Transverse colon (tissue), 4 donors: ENCODE measurements at regions not wholly inside any gene's neighbourhood (a gene's known extent, or its start where the extent isn't known, plus 50 kb on each side); places are given as distances from the start of the nearest gene placed in this dataset.

Experiments
- DNase-seq: peaks from one replicate; pipeline ENCODE4 v3.0.0-alpha.2; 2019
- H3K27ac ChIP-seq, 4 donors: fragments of 200-600 bp; sonication (generic); 2 replicates each; pipeline ENCODE4 v1.5.1; 2016 to 2018; ENCODE audit warnings: inconsistent platforms in 4 of 4
- H3K27me3 ChIP-seq: fragments of 200-600 bp; sonication (generic); 2 replicates; pipeline ENCODE4 v1.5.1; 2017; ENCODE audit warnings: inconsistent platforms
- H3K36me3 ChIP-seq, 4 donors: fragments of 200-600 bp; sonication (generic); 2 replicates each; pipeline ENCODE4 v1.5.1; 2017 to 2019; ENCODE audit warnings: inconsistent platforms in 4 of 4
- H3K4me1 ChIP-seq, 4 donors: fragments of 200-600 bp; sonication (generic); 2 replicates each; pipeline ENCODE4 v1.5.1; 2017 to 2020; ENCODE audit warnings: inconsistent platforms in 4 of 4
- H3K4me3 ChIP-seq, 4 donors: fragments of 200-600 bp; sonication (generic); 1 replicate in 1 of 4; 2 replicates in 3 of 4; pipeline versions ENCODE4 v1.5.1 to v1.6.1; 2017 to 2019; ENCODE audit warnings: inconsistent platforms in 4 of 4
- H3K9me3 ChIP-seq, 2 donors: fragments of 200-600 bp; sonication (generic); 2 replicates each; pipeline ENCODE4 v1.5.1; 2017 to 2019; ENCODE audit warnings: inconsistent platforms in 2 of 2
- CTCF ChIP-seq, 5 experiments: fragments of 200-600 bp in 3 of 5; fragments of 450-650 bp in 2 of 5; sonication (generic) in 3 of 5; IDR thresholded peaks; 1 replicate in 2 of 5; 2 replicates in 3 of 5; pipeline ENCODE4 v1.5.1; 2016 to 2017; ENCODE audit warnings: antibody characterized with exemption in 5 of 5, inconsistent platforms in 3 of 5, mild to moderate bottlenecking in 2 of 5, moderate library complexity in 1 of 5
- EP300 ChIP-seq: sonication (generic); formaldehyde crosslinking; IDR thresholded peaks from one replicate; pipeline ENCODE4 v1.6.1; 2017; ENCODE audit warnings: antibody characterized with exemption, low read depth
- POLR2A ChIP-seq: fragments of 450-650 bp; IDR thresholded peaks from one replicate; pipeline ENCODE4 v1.6.1; 2016; ENCODE audit warnings: antibody characterized with exemption, mild to moderate bottlenecking, moderate library complexity
- POLR2AphosphoS5 ChIP-seq, 3 donors: sonication (generic); formaldehyde crosslinking; IDR thresholded peaks; one replicate each; pipeline ENCODE4 v1.6.1; 2016; ENCODE audit warnings: antibody characterized with exemption in 3 of 3
- WGBS, 2 donors: methylation state at CpG; one replicate each; pipeline ENCODE4 v1.1.5; 2018; ENCODE audit warnings: low coverage in 1 of 2; 5-methylcytosine and 5-hydroxymethylcytosine counted together
- in situ Hi-C, 4 donors: fragments of 200-750 bp; cut with MboI; loops; one replicate each; pipeline versions ENCODE4 v1.15.0 to v1.15.1; 2017; ENCODE audit warnings: low sequenced_read_pairs in 3 of 4, low pct_ligation_motif_present in 1 of 4, low pct_unique_long_range_greater_than_20kb in 1 of 4
- intact Hi-C: fragments of 100-400 bp; cut with DNase I; formaldehyde crosslinking; loops from one replicate; pipeline ENCODE4 v1.15.1; 2023; ENCODE audit warnings: low total_unique reads

DNA sequence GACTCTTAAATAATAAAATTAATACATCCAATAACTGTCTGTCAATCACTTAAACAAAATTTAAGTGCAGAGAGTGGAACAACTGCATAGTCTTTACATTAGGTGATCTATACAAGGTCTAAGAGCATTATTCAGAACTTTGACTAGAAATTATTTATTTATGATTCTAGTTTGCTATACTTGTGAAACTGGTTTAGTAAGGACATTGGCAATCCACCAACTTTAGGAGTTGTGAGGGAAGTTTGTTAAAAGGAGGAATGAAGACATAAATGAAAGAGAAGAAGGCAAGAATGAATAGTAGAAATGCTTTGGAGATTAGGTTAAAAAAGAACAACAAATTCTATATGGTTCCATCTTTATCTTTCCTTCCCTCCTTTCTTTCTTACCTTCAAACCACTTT is 217.5 kb downstream of the GPD2 start:
- in situ Hi-C loops, result no loop called here
- Histone ChIP-seq H3K36me3 (no peaks in the 10 kb centered on the region), H3K4me3 (no peak overlapping the region), H3K27ac (no peak overlapping the region), H3K4me1 (no peaks in the 10 kb centered on the region), H3K9me3 (no peaks in the 10 kb centered on the region), H3K27me3 (no peaks in the 10 kb centered on the region)
- DNase-seq, result no peak
- intact Hi-C loops, result no loop called here
- TF ChIP-seq POLR2A (no peak), EP300 (no peak), CTCF (IDR thresholded peaks at IDR 0.05) (no peak), POLR2AphosphoS5 (IDR thresholded peaks at IDR 0.05) (no peak)

DNA sequence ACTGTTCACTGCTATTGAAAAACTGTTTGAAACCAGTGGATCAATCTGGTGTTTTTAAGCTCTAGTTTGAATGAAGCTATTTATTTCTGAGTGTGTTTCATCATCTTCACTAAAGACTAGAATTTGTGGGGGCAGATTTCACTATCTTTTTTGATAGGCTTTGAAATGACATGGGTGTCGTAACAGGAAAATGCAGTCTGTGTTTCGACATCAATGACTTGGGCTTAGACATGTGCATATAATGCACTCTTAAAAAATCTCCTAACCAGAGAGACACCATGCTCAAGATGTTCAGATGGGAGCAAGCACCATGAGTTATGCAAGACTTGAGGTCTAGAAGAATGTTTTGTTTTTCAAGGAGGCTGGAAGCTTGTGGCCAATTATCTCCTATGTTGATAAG is 221.6 kb downstream of the GPD2 start:
- no peaks in the 10 kb centered on the region for H3K4me1 ChIP-seq
- no peak overlapping the region for H3K4me3 ChIP-seq
- H3K27ac ChIP-seq, result no peak overlapping the region
- 85 to 93% methylated on average over 2 of the region's 2 CpGs for WGBS, 2 donors
- H3K36me3 ChIP-seq, result no peaks in the 10 kb centered on the region
- no peaks in the 10 kb centered on the region for H3K27me3 ChIP-seq
- DNase-seq, result no peak
- no peaks in the 10 kb centered on the region for H3K9me3 ChIP-seq
- intact Hi-C loops, result loop anchor here (5.0 kb wide), 1 partner anchor 346 kb away; no protein-coding TSS in a partner anchor
- no peak for TF ChIP-seq EP300
- no peak for TF ChIP-seq POLR2A
- TF ChIP-seq CTCF (IDR thresholded peaks at IDR 0.05), result no peak
- no peak for TF ChIP-seq POLR2AphosphoS5 (IDR thresholded peaks at IDR 0.05)
- in situ Hi-C loops, result no loop called here

GRCh38 chr2:156659694-156660093 is 223.5 kb downstream of the GPD2 start:
- Histone ChIP-seq H3K27me3 (no peaks in the 10 kb centered on the region), H3K4me3 (no peak overlapping the region), H3K36me3 (no peaks in the 10 kb centered on the region), H3K27ac (no peak overlapping the region), H3K4me1 (no peaks in the 10 kb centered on the region), H3K9me3 (no peaks in the 10 kb centered on the region)
- no peak for TF ChIP-seq EP300
- TF ChIP-seq POLR2A, result no peak
- no peak for TF ChIP-seq POLR2AphosphoS5 (IDR thresholded peaks at IDR 0.05)
- TF ChIP-seq CTCF (IDR thresholded peaks at IDR 0.05), result no peak
- in situ Hi-C loops (no loop called here), intact Hi-C loops (loop anchor here (5.0 kb wide), 1 partner anchor 347 kb away; no protein-coding TSS in a partner anchor)
- no peak for DNase-seq
- WGBS, 2 donors, result 92 to 96% methylated on average over 3 of the region's 3 CpGs

DNA sequence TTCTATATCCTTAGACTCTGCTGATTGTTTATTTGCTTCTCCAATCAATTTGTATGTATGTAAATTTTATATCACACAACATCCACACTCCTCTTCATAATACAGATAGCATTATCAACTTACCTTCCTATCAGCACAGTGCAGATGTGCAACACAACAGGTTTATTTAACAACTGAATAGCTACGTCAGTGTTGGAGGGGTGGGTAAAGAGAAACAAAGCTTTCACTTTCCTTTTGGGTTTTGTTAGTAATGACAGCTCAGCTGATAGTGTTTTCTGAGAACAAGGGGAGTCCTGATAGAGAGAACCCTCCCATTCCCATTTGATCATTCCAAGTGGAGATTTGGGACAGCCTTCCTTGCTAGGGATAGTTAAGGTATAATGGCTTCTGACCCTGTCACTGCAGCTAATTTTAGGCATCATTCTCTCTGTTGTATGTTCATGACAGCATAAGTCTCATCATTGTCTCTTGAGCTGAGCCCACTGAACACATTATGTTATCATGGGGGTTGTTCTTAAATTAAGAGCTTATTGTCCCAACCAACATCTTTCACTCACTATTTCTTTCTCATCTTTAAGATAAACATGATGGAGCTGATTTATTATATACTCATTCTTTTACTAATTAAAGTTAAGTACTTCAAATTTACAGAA is 227.7 kb downstream of the GPD2 start:
- no peak overlapping the region for H3K4me3 ChIP-seq
- no peaks in the 10 kb centered on the region for H3K27me3 ChIP-seq
- WGBS, 2 donors, result 38% methylated on average over 1 of the region's 1 CpG; no CpG with 5 or more reads in 1 of the 2 donors
- no peak overlapping the region for H3K27ac ChIP-seq
- intact Hi-C loops (no loop called here), in situ Hi-C loops (no loop called here)
- no peak for DNase-seq
- peaks cover 4 to 5% of the 10 kb centered on the region in 2 donors for H3K9me3 ChIP-seq
- no peaks in the 10 kb centered on the region for H3K36me3 ChIP-seq
- no peak for TF ChIP-seq POLR2A
- no peak for TF ChIP-seq POLR2AphosphoS5 (IDR thresholded peaks at IDR 0.05)
- no peak for TF ChIP-seq EP300
- TF ChIP-seq CTCF (IDR thresholded peaks at IDR 0.05), result no peak
- no peaks in the 10 kb centered on the region for H3K4me1 ChIP-seq
